ENCODE measurements at regions not wholly inside any gene's neighbourhood (a gene's known extent, or its start where the extent isn't known, plus 50 kb on each side); places are given as distances from the start of the nearest gene placed in this dataset.

GRCh38 chr12:42859612-42860011 is 270.1 kb upstream of the PRICKLE1 start (continued):
- TF ChIP-seq ZNF425 (CRISPR knock-in tag; conservative IDR thresholded peaks at IDR 0.05), result no peak
- TF ChIP-seq ZBTB21 (CRISPR knock-in tag; IDR thresholded peaks at IDR 0.05; ENCODE audit: borderline replicate concordance), result no peak
- no peak for TF ChIP-seq E2F4 (CRISPR knock-in tag; IDR thresholded peaks at IDR 0.05; ENCODE audit: borderline replicate concordance, low read depth)
- TF ChIP-seq E2F1 (CRISPR knock-in tag; IDR thresholded peaks at IDR 0.05), result no peak

GRCh38 chr12:42857106-42857505 is 267.6 kb upstream of the PRICKLE1 start:
- Mint-ChIP-seq H3K36me3 (no peaks in the 10 kb centered on the region), H3K27me3 (ENCODE audit: low read depth) (no peaks in the 10 kb centered on the region), H3K4me1 (no peaks in the 10 kb centered on the region; the same call in 1 of the 2 replicates), H3K4me3 (no peak overlapping the region), H3K9me3 (no peaks in the 10 kb centered on the region), H3K27ac (no peak overlapping the region)
- ATAC-seq (no peak), DNase-seq (ENCODE audit: low spot score) (no peak)
- TF ChIP-seq CREB1 (CRISPR knock-in tag; IDR thresholded peaks at IDR 0.05) (no peak), ARID4B (CRISPR knock-in tag; IDR thresholded peaks at IDR 0.05; ENCODE audit: borderline replicate concordance) (no peak), CBFB (CRISPR knock-in tag; IDR thresholded peaks at IDR 0.05; ENCODE audit: low read depth) (no peak), ESRRA (CRISPR knock-in tag; IDR thresholded peaks at IDR 0.05; ENCODE audit: borderline replicate concordance) (no peak), MXD4 (CRISPR knock-in tag; IDR thresholded peaks at IDR 0.05; ENCODE audit: borderline replicate concordance) (no peak), SMAD3 (CRISPR knock-in tag; IDR thresholded peaks at IDR 0.05; ENCODE audit: borderline replicate concordance) (no peak), JUN (CRISPR knock-in tag; IDR thresholded peaks at IDR 0.05) (no peak), JAZF1 (CRISPR knock-in tag; IDR thresholded peaks at IDR 0.05) (no peak), NR3C1 (CRISPR knock-in tag; conservative IDR thresholded peaks at IDR 0.05; ENCODE audit: low read depth) (no peak), GRHL2 (CRISPR knock-in tag; IDR thresholded peaks at IDR 0.05; ENCODE audit: insufficient replicate concordance, severe bottlenecking) (no peak), ZBTB21 (CRISPR knock-in tag; IDR thresholded peaks at IDR 0.05; ENCODE audit: borderline replicate concordance) (no peak)
- CTCF ChIA-PET, result no interaction called here
- POLR2A ChIA-PET, result no interaction called here

GRCh38 chr12:42855362-42855950 is 265.9 kb upstream of the PRICKLE1 start:
- ChIA-PET CTCF (no interaction called here), POLR2A (no interaction called here)
- H3K36me3 Mint-ChIP-seq, result no peaks in the 10 kb centered on the region
- H3K27ac Mint-ChIP-seq, result no peak overlapping the region
- H3K9me3 Mint-ChIP-seq, result no peaks in the 10 kb centered on the region
- H3K4me3 Mint-ChIP-seq, result no peak overlapping the region
- no peaks in the 10 kb centered on the region for H3K27me3 Mint-ChIP-seq (ENCODE audit: low read depth)
- ATAC-seq (no peak), DNase-seq (ENCODE audit: low spot score) (no peak)
- no peaks in the 10 kb centered on the region; the same call in 1 of the 2 replicates for H3K4me1 Mint-ChIP-seq
- TF ChIP-seq ARID4B (CRISPR knock-in tag; IDR thresholded peaks at IDR 0.05; ENCODE audit: borderline replicate concordance) (no peak), GABPB1 (CRISPR knock-in tag; IDR thresholded peaks at IDR 0.05) (no peak), SP1 (CRISPR knock-in tag; conservative IDR thresholded peaks at IDR 0.05) (no peak), TP53 (CRISPR knock-in tag; IDR thresholded peaks at IDR 0.05) (no peak), HMGA2 (CRISPR knock-in tag; IDR thresholded peaks at IDR 0.05) (no peak), FOXP1 (CRISPR knock-in tag; IDR thresholded peaks at IDR 0.05; ENCODE audit: borderline replicate concordance) (no peak)

All from WTC11 (cell line).